ENCODE measurements at regions not wholly inside any gene's neighbourhood (a gene's known extent, or its start where the extent isn't known, plus 50 kb on each side); places are given as distances from the start of the nearest gene placed in this dataset.

DNA sequence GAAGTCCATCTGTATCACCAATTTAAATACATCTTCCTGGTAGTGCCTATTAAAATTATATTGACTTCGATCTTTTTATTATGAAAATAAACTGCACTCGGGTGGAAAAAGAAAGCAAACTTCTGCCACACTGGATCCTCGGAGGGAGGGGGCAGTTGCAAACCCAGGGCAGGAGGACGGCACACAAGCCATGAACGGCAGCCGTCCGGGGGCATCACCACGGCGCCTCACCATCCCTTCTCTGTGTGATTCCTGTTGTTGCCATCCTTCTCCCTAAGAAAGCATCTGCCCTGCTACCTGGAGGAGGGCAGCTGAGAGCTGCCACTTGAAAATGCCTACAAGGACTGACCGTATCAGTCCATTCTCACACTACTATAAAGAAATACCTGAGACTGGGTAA is 53.9 kb upstream of the ENPP7 start:
- Histone ChIP-seq H3K27me3 (peaks cover 0 to 29% of the 10 kb centered on the region in 2 donors), H3K4me1 (no peaks in the 10 kb centered on the region), H3K27ac (no peak overlapping the region), H3K36me3 (no peaks in the 10 kb centered on the region), H3K9me3 (peaks cover 0 to 13% of the 10 kb centered on the region in 2 donors), H3K4me3 (no peak overlapping the region)
- ATAC-seq (no peak), DNase-seq (no peak)
- intact Hi-C loops (cut with DNase I), result no loop called here
- TF ChIP-seq CTCF (IDR thresholded peaks at IDR 0.05), result no peak

DNA sequence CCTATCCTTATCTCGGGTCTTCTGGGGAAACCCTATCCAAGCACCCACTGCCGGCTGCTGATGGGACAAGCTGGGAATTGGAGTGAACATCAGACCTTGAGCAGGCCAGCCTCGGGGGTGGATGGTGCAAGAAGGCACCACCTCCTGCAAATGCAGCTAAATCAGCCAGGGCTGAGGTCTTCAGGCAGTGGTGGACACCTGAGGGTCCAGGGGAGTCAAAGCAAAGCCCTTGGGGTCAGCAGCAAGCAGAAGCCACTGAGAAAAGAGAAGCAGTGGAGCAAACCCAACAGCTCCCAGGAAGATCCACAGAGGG is 55.4 kb upstream of the ENPP7 start:
- H3K36me3 ChIP-seq, result no peaks in the 10 kb centered on the region
- ATAC-seq (no peak), DNase-seq (no peak)
- no peak for TF ChIP-seq CTCF (IDR thresholded peaks at IDR 0.05)
- H3K27ac ChIP-seq, result no peak overlapping the region
- no peaks in the 10 kb centered on the region for H3K4me1 ChIP-seq
- no peak overlapping the region for H3K4me3 ChIP-seq
- peaks cover 0 to 28% of the 10 kb centered on the region in 2 donors for H3K27me3 ChIP-seq
- intact Hi-C loops (cut with DNase I), result no loop called here
- peaks cover 0 to 13% of the 10 kb centered on the region in 2 donors for H3K9me3 ChIP-seq

DNA sequence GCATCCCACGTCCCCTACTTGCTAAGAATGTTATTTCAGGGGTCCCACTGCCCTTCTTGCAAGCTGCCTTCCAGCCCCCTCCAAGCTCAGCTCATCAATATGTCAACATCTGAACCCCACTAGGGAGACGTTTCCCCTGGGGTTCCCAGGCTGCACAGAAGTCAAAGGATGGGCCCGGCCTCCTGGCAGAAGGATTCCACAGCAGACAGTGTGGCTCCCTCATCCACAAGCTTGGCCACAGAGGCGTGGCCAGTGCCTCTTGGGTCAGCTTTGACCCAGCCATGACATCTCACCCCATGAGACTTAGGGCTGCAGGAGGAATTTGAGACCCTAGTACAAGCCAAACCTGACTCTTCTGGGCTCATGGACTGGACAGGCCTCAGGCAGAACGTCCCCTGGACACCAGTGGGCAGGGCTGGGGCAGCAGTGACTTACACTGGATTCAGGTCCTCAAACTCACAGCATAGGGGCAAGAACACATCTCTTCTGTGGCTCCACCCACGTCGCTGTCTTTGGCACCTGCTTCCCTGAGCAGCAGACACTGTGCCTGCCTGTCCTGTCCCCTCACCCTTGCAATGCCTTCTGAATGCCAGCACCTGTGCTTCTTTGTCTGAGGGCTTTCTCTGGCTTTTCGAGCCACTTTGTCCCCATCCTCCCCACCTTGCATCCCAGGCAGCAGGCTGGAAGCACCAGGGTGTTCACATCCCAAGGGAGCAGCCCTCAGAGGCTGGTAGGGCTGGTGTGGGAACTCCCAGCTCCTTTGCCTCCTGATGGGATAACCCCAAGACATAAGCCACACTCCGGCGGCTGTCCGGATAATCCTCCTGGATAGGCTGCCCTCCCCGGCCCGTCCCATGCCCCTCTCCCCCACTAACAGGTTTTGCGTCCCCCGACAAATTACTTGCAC is 56.0 kb upstream of the ENPP7 start:
- Histone ChIP-seq H3K9me3 (peaks cover 0 to 13% of the 10 kb centered on the region in 2 donors), H3K36me3 (no peaks in the 10 kb centered on the region), H3K4me3 (no peak overlapping the region), H3K27ac (no peak overlapping the region), H3K27me3 (peaks cover 0 to 32% of the 10 kb centered on the region in 2 donors), H3K4me1 (no peaks in the 10 kb centered on the region)
- DNase-seq (no peak), ATAC-seq (no peak)
- TF ChIP-seq CTCF (IDR thresholded peaks at IDR 0.05), result no peak
- intact Hi-C loops (cut with DNase I), result no loop called here

DNA sequence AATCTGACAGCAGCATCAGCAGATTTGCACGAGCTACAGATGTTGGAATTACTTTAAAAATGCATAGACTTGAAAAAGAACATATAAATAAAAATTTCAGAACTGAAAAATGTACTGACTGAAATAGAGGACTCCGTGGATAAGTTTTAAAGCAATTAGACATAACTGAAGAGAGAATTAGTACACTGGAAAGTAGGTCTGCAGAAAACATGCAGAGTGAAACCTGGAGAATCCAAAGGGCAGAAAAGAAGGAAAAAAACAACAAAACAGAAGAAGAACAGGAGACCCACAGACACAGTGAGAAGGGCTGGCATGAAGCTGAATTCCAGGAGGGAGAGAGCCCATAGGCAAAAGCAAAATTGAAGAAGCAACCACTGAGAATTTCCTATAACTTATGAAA is 57.2 kb upstream of the ENPP7 start:
- TF ChIP-seq CTCF (IDR thresholded peaks at IDR 0.05), result no peak
- ATAC-seq (no peak), DNase-seq (no peak)
- Histone ChIP-seq H3K4me1 (no peaks in the 10 kb centered on the region), H3K36me3 (no peaks in the 10 kb centered on the region), H3K27ac (no peak overlapping the region), H3K4me3 (no peak overlapping the region), H3K27me3 (peaks cover 0 to 45% of the 10 kb centered on the region in 2 donors), H3K9me3 (peaks cover 0 to 13% of the 10 kb centered on the region in 2 donors)
- intact Hi-C loops (cut with DNase I), result no loop called here

GRCh38 chr17:79672496-79672895 is 58.2 kb upstream of the ENPP7 start:
- H3K27ac ChIP-seq, result no peak overlapping the region

More at GRCh38 chr17:79672496-79672895, 58.2 kb upstream of the ENPP7 start:
- no peak for TF ChIP-seq CTCF (IDR thresholded peaks at IDR 0.05)
- DNase-seq (no peak), ATAC-seq (no peak)
- Histone ChIP-seq H3K4me3 (no peak overlapping the region), H3K4me1 (no peaks in the 10 kb centered on the region), H3K9me3 (peaks cover 0 to 13% of the 10 kb centered on the region in 2 donors), H3K36me3 (no peaks in the 10 kb centered on the region), H3K27me3 (peaks cover 0 to 52% of the 10 kb centered on the region in 2 donors)
- intact Hi-C loops (cut with DNase I), result no loop called here
